HG03571 (cell line): ENCODE measurements at regions not wholly inside any gene's neighbourhood (a gene's known extent, or its start where the extent isn't known, plus 50 kb on each side); places are given as distances from the start of the nearest gene placed in this dataset.
"Not testable (repeated sequence)": the region's sequence is repeated elsewhere in the genome, so short reads cannot be mapped to it uniquely, and the experiment has no call there.

Experiments
- ATAC-seq: cut with Tn5 transposase; IDR thresholded peaks from one replicate; pipeline ENCODE4 v1.9.1; 2021; ENCODE audit not compliant: unreplicated experiment

- no peak for ATAC-seq
Measured at GRCh38 chr6:112639391-112639831, 292.3 kb downstream of the RFPL4B start.

DNA sequence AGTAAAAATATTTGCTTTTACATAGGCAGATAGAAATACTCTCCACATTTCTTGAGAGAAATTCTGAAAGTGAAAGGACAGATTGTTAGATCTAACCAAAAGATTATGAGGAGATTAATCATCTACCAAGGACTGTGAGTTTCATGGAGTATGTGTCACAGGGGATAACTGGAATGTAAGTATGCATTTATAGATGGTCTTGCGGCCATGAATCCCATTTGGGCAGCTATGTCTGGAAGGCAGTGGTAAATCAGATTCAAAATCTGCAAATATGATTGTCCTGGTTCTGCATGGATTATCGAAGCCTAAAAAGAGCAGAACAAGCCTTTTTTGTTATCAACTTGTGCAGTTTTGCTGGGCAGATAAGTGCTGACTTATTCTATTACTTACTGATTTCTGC lies 293.8 kb downstream of the RFPL4B start:
- no peak for ATAC-seq

- ATAC-seq, result no peak
Measured at GRCh38 chr6:112649853-112650252, 302.7 kb downstream of the RFPL4B start.

DNA sequence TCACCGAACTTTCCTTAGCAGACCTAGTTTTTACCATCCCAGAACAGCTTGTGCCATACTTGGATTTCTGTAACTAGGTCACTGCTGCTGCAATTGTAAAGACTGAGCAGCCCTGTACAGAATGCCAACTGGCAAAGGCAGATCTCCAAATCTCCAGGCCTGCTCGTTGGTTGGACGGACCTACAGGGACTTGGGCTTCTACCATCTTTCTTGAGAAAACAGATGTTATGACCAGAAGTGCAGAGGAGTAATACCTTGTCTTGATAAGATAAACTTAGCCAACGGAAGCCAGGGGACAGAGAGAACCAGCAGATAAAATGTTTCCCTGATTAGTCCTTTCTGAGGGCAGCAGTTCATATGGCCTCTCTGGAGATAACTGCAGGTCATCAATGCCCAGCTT lies 304.1 kb downstream of the RFPL4B start:
- no peak for ATAC-seq

DNA sequence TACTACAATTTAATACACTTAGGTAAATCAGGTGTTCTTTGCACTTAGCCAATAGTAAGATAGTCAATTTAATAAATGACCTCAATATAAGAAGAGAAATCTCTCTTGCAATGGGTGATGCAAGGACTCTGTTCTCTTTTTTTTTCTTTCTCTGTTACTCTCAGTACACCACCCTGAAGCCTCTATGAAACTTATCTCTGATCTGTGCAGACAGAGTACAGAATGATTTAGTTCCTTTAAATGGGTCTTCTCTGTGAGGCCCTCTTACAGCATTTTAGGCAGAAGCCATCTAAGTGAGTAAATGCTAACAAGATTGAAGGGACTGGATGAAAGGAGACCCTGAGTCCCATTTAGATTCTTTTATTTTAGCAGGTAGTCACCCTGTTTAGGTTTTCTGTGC lies 312.8 kb downstream of the RFPL4B start:
- ATAC-seq, result no peak

- no peak for ATAC-seq
Measured at GRCh38 chr6:112660626-112661025, 313.5 kb downstream of the RFPL4B start.

DNA sequence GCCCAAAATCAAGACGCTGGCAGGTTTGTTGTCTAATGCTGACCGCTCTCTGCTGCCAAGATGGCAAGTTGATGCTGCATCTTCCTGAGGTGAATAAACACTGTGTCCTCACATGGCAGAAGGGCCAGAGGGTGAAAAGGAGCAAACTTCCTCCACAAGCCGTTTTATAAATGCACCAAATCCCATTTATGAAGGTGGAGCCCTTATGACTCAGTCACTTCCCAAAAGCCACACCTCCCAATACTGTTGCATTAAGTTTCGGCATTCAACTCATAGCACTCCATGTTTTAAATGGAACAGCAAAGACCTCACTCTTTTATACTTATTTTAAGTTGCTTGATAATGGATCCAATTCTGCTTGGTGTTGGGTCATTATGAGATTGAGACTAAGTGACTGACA lies 316.6 kb downstream of the RFPL4B start:
- ATAC-seq, result no peak

DNA sequence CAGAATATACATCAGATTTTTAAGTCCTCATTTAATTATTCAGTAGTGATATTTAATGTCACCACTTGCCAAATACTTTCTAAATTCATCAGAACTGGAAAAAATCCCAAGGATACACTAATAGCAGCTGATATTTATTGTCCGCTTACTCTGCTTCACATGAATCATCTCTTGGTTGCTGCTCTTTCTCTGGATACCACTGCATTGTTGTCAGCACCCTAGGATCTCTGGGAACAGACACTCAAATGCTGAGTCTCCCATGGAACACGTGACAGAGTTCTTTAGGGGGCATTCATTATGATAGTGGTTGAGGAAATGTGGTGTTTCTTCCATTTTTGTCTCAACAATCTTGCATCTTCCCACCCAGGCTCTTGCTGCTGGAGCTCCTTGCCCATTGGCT lies 318.0 kb downstream of the RFPL4B start:
- ATAC-seq, result no peak

GRCh38 chr6:112665815-112666214 lies 318.7 kb downstream of the RFPL4B start:
- ATAC-seq, result no peak

DNA sequence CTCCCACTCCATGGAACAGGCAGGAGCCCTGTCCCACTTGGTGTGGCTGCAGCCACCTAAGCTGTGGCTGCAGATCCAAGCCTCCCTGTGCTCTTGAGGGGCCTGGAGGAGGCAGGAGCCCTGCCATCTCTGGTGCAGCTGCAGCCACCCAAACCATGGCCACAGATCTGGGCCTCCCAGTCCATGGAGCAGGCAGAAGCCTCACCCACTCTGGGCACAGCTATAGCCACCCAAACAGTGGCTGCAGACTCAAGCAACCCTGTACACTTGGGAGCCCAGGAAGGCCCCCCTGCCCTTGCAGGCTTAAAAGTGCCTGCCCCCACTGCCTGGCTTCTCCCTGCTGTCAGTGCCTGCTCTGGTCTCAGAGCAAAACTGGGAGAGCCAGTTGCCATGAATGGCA lies 320.3 kb downstream of the RFPL4B start:
- no peak for ATAC-seq

DNA sequence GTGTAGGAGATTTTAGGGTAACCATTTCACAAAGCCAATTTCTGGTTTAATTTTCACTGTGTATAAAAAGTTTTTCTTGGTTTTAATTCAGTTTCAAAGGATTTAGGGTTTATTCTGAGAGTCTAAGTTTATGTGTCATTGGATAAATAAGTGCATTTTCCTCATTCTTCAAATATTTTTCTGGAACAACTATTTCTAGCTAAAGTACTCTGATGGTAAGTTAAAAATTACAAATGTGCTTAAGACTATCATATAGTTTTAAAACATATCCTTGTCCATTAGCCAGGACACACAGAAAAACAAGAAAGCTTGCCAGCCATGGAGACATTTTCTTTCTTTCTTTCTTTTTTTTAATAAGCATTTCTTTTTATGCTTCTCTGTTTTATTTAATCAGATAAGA lies 333.0 kb downstream of the RFPL4B start:
- no peak for ATAC-seq

GRCh38 chr6:112682071-112682470 lies 334.9 kb downstream of the RFPL4B start:
- ATAC-seq, result no peak

DNA sequence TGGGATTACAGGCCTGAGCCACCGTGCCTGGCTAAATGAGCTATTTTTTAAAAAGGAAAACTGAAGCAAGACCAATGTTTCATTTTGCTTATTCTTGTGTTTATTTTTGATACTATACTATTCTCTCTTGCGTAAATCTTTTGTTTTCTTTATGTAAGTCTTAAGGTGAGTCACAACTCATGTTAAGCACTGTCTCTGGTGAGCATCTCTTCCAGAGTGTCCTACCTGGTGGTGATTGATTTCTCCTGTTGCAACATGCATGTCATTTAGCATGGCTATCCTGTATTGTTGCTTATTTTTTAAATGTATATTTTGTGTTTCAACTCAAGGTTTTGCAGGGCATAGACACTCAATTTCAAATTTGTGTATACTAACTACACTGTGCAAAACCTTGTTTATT lies 336.0 kb downstream of the RFPL4B start:
- no peak for ATAC-seq

DNA sequence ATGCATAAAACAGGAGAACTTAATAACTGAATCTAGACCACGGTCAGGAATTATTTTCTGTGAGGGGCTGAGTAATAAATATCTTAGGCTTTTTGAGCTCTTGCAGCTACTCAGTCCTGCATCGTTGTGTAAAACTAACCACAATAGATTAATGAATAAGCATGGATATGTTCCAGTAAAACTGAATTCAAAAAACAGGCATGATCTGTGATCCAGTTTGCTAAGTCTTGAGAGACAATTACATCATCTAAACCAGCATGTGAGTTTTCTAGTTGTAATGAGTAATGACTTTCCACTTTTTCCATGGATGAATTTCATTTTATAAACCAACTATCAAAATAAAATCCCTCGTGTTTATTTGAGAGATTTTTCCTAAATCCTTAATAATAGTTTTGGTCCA lies 336.8 kb downstream of the RFPL4B start:
- no peak for ATAC-seq

GRCh38 chr6:112685521-112686220 lies 338.5 kb downstream of the RFPL4B start:
- ATAC-seq, result not testable (repeated sequence)

DNA sequence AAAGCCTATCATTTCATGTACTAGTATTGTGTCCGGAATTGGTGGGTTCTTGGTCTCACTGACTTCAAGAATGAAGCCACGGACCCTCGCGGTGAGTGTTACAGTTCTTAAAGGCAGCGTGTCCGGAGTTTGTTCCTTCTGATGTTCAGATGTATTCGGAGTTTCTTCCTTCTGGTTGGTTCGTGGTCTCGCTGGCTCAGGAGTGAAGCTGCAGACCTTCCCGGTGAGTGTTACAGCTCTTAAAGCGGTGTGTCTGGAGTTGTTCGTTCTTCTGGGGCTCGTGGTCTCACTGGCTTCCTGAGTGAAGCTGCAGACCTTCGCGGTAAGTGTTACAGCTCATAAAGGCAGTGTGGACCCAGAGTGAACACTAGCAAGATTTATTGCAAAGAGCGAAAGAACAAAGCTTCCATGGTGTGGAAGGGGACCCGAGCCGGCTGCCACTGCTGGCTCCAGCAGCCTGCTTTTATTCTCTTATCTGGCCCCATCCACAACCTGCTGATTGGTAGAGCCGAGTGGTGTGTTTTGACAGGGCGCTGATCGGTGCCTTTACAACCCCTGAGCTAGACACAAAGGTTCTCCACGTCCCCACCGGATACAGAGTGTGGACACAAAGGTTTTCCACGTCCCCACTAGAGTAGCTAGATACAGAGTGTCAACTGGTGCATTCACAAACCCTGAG lies 341.5 kb downstream of the RFPL4B start:
- not testable (repeated sequence) for ATAC-seq

- not testable (repeated sequence) for ATAC-seq
Measured at GRCh38 chr6:112689183-112689858, 342.2 kb downstream of the RFPL4B start.

- no peak for ATAC-seq
Measured at GRCh38 chr6:112690497-112691202, 343.5 kb downstream of the RFPL4B start.

- ATAC-seq, result no peak
Measured at GRCh38 chr6:112691289-112691688, 344.2 kb downstream of the RFPL4B start.

GRCh38 chr6:112695001-112695400 lies 347.9 kb downstream of the RFPL4B start:
- ATAC-seq, result no peak

- ATAC-seq, result no peak
Measured at GRCh38 chr6:112697265-112697664, 350.1 kb downstream of the RFPL4B start.
